MCF 10A (cell line): ENCODE measurements at regions not wholly inside any gene's neighbourhood (a gene's known extent, or its start where the extent isn't known, plus 50 kb on each side); places are given as distances from the start of the nearest gene placed in this dataset.

Experiments
- BruUV-seq: library from RNA; stranded (reverse); fragments of 400-500 nt; replicated peaks from 2 replicates; lab custom pipeline; 2021; lab: Mats Ljungman, UMichigan
- CTCF ChIA-PET: fragments of 300-600 bp; sonication (Branson Sonifier 250); formaldehyde crosslinking; extraction: SDS; loops from one replicate; lab custom pipeline; 2021; ENCODE audit warnings: antibody characterized with exemption, inconsistent platforms; lab: Yijun Ruan, JAX
- POLR2A ChIA-PET: fragments of 300-600, 350-650 bp; sonication (Branson Sonifier 250); formaldehyde crosslinking; extraction: SDS; loops from one replicate; lab custom pipeline; 2020; ENCODE audit warnings: antibody characterized with exemption, inconsistent platforms; lab: Yijun Ruan, JAX
- DNase-seq: peaks from one replicate; pipeline ENCODE4 v3.0.0-alpha.2; 2018; ENCODE audit not compliant: unreplicated experiment
- H3K27ac Mint-ChIP-seq: one replicate; pipeline ENCODE4 v1.8.0; 2022; ENCODE audit warnings: mild to moderate bottlenecking, low read depth, mixed read lengths; ENCODE audit not compliant: unreplicated experiment
- H3K27me3 Mint-ChIP-seq: one replicate; pipeline ENCODE4 v1.8.0; 2022; ENCODE audit warnings: mixed read lengths; ENCODE audit not compliant: insufficient read depth, unreplicated experiment
- H3K36me3 Mint-ChIP-seq: one replicate; pipeline ENCODE4 v1.8.0; 2022; ENCODE audit warnings: mild to moderate bottlenecking, moderate library complexity, mixed read lengths; ENCODE audit not compliant: insufficient read depth, unreplicated experiment
- H3K4me1 Mint-ChIP-seq: one replicate; pipeline ENCODE4 v1.8.0; 2022; ENCODE audit warnings: mixed read lengths; ENCODE audit not compliant: insufficient read depth, unreplicated experiment
- H3K4me3 Mint-ChIP-seq: one replicate; pipeline ENCODE4 v1.8.0; 2022; ENCODE audit warnings: mild to moderate bottlenecking, moderate library complexity, mixed read lengths; ENCODE audit not compliant: unreplicated experiment
- H3K9me3 Mint-ChIP-seq: one replicate; pipeline ENCODE4 v1.8.0; 2022; ENCODE audit warnings: mixed read lengths; ENCODE audit not compliant: unreplicated experiment
- CTCF ChIP-seq: fragments of 200-600 bp; IDR thresholded peaks from one replicate; pipeline ENCODE4 v1.8.0; 2022; ENCODE audit warnings: antibody characterized with exemption, mild to moderate bottlenecking; ENCODE audit not compliant: unreplicated experiment
- intact Hi-C: fragments of 100-400 bp; cut with micrococcal nuclease; formaldehyde crosslinking; loops from 2 replicates; pipeline ENCODE4 v1.14.1; 2022

GRCh38 chr6:168132531-168133167, 53.6 kb upstream of the FRMD1 start:
- peak; percentile 7 for TF ChIP-seq CTCF

DNA sequence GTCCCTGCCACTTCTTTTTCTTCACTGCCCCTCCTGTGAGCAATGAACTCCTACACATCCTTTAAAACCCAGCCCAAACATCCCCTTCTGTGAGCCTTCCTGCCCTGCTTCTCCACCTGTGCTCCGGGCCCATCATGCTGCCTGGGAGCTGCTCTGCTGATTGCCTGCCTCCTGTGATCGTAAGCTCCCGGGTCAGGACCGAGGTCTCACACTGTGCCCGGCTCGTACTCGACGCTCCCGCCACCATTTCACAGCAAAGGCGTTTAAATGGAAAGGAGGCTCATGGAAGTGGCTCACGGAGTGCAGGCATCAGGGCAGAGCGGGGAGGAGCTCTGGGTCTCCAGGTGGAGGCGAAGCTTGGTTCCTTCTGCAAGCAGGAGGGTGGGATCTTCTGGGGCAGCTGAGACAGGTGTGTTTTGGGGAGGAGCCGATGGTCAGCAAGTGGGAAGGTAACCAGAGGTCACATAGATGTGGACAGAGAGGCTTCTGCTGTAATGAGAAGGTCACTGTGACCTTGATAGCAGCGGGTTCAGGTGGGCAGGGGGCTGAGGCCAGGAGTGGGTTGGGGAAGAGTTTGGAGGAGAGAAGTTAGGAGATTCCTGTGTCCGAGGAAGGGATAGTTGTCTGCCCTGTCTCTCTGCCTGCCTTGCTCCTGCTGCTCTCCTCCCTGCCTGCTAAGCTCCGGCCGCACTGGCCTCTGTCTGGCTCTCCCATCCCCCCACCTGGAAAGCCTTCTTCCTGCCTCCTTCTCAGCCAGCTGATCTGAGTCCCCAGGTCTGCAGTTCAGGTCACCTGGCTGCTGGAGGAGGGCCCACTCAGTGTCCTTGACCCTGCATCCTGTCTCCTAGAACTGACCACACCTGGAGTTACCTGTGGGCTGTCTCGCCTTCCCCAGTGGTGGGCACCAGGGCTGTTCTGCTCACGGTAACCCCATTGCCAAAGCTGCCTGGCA, 52.7 kb upstream of the FRMD1 start:
- intact Hi-C loops, result loop anchor here (5.0 kb wide), 1 partner anchor 224 kb away; no protein-coding TSS in a partner anchor
- no TSS peak for BruUV-seq
- CTCF ChIA-PET, result interaction anchor here (0.5 to 1.9 kb wide), 7 partner anchors 11 to 1460 kb away, joined by 3 to 6 read pairs (median 4); no protein-coding TSS in a partner anchor

More at GRCh38 chr6:168132531-168133167, 53.6 kb upstream of the FRMD1 start:
- intact Hi-C loops, result loop anchor here (5.0 kb wide), 1 partner anchor 225 kb away; no protein-coding TSS in a partner anchor
- ChIA-PET CTCF (interaction anchor here (0.7 to 1.9 kb wide), 5 partner anchors 14 to 224 kb away, joined by 3 to 6 read pairs (median 3); no protein-coding TSS in a partner anchor), POLR2A (no interaction called here)
- no peaks in the 10 kb centered on the region for H3K9me3 Mint-ChIP-seq
- H3K27me3 Mint-ChIP-seq, result peaks cover 30% of the 10 kb centered on the region
- no TSS peak for BruUV-seq
- H3K27ac Mint-ChIP-seq, result no peak overlapping the region
- H3K4me1 Mint-ChIP-seq, result peaks cover 6% of the 10 kb centered on the region
- DNase-seq, result no peak
- H3K4me3 Mint-ChIP-seq, result no peak overlapping the region
- H3K36me3 Mint-ChIP-seq, result no peaks in the 10 kb centered on the region

GRCh38 chr6:168130697-168131371, 51.8 kb upstream of the FRMD1 start:
- H3K4me1 Mint-ChIP-seq, result no peaks in the 10 kb centered on the region
- ChIA-PET CTCF (interaction anchor here (0.6 to 1.4 kb wide), 2 partner anchors 10 to 271 kb away, joined by 3 to 4 read pairs; no protein-coding TSS in a partner anchor), POLR2A (no interaction called here)
- no peak overlapping the region for H3K4me3 Mint-ChIP-seq
- no peak overlapping the region for H3K27ac Mint-ChIP-seq
- no peak for TF ChIP-seq CTCF
- no TSS peak for BruUV-seq
- intact Hi-C loops, result loop anchor here (5.0 kb wide), 1 partner anchor 224 kb away; no protein-coding TSS in a partner anchor
- DNase-seq, result no peak
- no peaks in the 10 kb centered on the region for H3K36me3 Mint-ChIP-seq
- peaks cover 44% of the 10 kb centered on the region for H3K27me3 Mint-ChIP-seq
- H3K9me3 Mint-ChIP-seq, result no peaks in the 10 kb centered on the region

More for the DNA sequence above, 52.7 kb upstream of the FRMD1 start:
- H3K27ac Mint-ChIP-seq, result no peak overlapping the region
- no peak for TF ChIP-seq CTCF
- DNase-seq, result no peak
- H3K4me3 Mint-ChIP-seq, result no peak overlapping the region
- H3K4me1 Mint-ChIP-seq, result peaks cover 6% of the 10 kb centered on the region
- no peaks in the 10 kb centered on the region for H3K36me3 Mint-ChIP-seq
- H3K9me3 Mint-ChIP-seq, result no peaks in the 10 kb centered on the region
- peaks cover 35% of the 10 kb centered on the region for H3K27me3 Mint-ChIP-seq
- POLR2A ChIA-PET, result interaction anchor here (0.7 kb wide), 1 partner anchor 9 kb away, joined by 3 read pairs; no protein-coding TSS in a partner anchor
